ENCODE measurements at regions not wholly inside any gene's neighbourhood (a gene's known extent, or its start where the extent isn't known, plus 50 kb on each side); places are given as distances from the start of the nearest gene placed in this dataset.

- no peak for TF ChIP-seq FOXM1 (IDR thresholded peaks at IDR 0.05; ENCODE audit: low read depth)
Measured at GRCh38 chr2:104448661-104449440, 405.1 kb upstream of the POU3F3 start (continued).

GRCh38 chr2:104452558-104452957, 401.4 kb upstream of the POU3F3 start:
- no peaks in the 10 kb centered on the region for H4K20me1 ChIP-seq (ENCODE audit: insufficient read depth)
- CTCF ChIA-PET, result no interaction called here
- no peak for DNase-seq
- H3K9ac ChIP-seq, result no peak overlapping the region
- H3K79me2 ChIP-seq (ENCODE audit: insufficient read depth), result no peaks in the 10 kb centered on the region
- H3K36me3 ChIP-seq (replicated peaks in 1 of 2; ENCODE audit: control insufficient read depth in 1 of 2, insufficient read depth in 2 of 2, low read length in 1 of 2), result no peaks in the 10 kb centered on the region
- H3F3A ChIP-seq (replicated peaks; ENCODE audit: insufficient read depth), result no peaks in the 10 kb centered on the region
- no peaks in the 10 kb centered on the region for H3K9me2 ChIP-seq
- H3K27me3 ChIP-seq (ENCODE audit: insufficient read depth), result no peaks in the 10 kb centered on the region
- TF ChIP-seq IRF3 (IDR thresholded peaks at IDR 0.05; ENCODE audit: low read depth, low read length), result no peak
- TF ChIP-seq YY1 (IDR thresholded peaks at IDR 0.05; ENCODE audit: low read depth), result no peak
- TF ChIP-seq USF1 (IDR thresholded peaks at IDR 0.05; ENCODE audit: borderline replicate concordance, low read depth), result no peak
- TF ChIP-seq RXRA (IDR thresholded peaks at IDR 0.05; ENCODE audit: borderline replicate concordance, low read depth), result no peak
- no peak for TF ChIP-seq RAD21 (IDR thresholded peaks at IDR 0.05; ENCODE audit: low read length)
- no peak for TF ChIP-seq REST (IDR thresholded peaks at IDR 0.05; ENCODE audit: low read depth, low read length)
- TF ChIP-seq EZH2phosphoT487 (IDR thresholded peaks at IDR 0.05; ENCODE audit: borderline replicate concordance, low read depth), result no peak
- no peak for TF ChIP-seq ELF1 (IDR thresholded peaks at IDR 0.05)
- no peak for TF ChIP-seq FOXM1 (IDR thresholded peaks at IDR 0.05; ENCODE audit: low read depth)
- POLR2A ChIA-PET, result no interaction called here
- no peak overlapping the region for H2AFZ ChIP-seq (ENCODE audit: low read depth)
- 6% methylated on average over 2 of the region's 2 CpGs for WGBS (ENCODE audit: low lambda C conversion rate)
- peaks cover 8% of the 10 kb centered on the region; the same call in 1 of the 2 replicates for H3K9me3 ChIP-seq
- H3K4me1 ChIP-seq (ENCODE audit: control insufficient read depth in 1 of 2, insufficient read depth in 2 of 2, low read depth in 1 of 2, low read length in 1 of 2), result no peaks in the 10 kb centered on the region
- no peak overlapping the region for H3K27ac ChIP-seq (ENCODE audit: low read depth in 2 of 2, low read length in 1 of 2)
- no peak overlapping the region for H3K4me2 ChIP-seq
- H3K4me3 ChIP-seq (ENCODE audit: low read depth in 2 of 2, low read length in 1 of 2), result no peak overlapping the region
